ENCODE measurements at regions not wholly inside any gene's neighbourhood (a gene's known extent, or its start where the extent isn't known, plus 50 kb on each side); places are given as distances from the start of the nearest gene placed in this dataset.

GRCh38 chr16:85334718-85335583 lies 222.7 kb upstream of the CIBAR2 start:
- in situ Hi-C loops (cut with HindIII; ENCODE audit: low sequenced_read_pairs): loop anchor here (5.0 kb wide), 2 partner anchors 52 to 83 kb away; no protein-coding TSS in a partner anchor

DNA sequence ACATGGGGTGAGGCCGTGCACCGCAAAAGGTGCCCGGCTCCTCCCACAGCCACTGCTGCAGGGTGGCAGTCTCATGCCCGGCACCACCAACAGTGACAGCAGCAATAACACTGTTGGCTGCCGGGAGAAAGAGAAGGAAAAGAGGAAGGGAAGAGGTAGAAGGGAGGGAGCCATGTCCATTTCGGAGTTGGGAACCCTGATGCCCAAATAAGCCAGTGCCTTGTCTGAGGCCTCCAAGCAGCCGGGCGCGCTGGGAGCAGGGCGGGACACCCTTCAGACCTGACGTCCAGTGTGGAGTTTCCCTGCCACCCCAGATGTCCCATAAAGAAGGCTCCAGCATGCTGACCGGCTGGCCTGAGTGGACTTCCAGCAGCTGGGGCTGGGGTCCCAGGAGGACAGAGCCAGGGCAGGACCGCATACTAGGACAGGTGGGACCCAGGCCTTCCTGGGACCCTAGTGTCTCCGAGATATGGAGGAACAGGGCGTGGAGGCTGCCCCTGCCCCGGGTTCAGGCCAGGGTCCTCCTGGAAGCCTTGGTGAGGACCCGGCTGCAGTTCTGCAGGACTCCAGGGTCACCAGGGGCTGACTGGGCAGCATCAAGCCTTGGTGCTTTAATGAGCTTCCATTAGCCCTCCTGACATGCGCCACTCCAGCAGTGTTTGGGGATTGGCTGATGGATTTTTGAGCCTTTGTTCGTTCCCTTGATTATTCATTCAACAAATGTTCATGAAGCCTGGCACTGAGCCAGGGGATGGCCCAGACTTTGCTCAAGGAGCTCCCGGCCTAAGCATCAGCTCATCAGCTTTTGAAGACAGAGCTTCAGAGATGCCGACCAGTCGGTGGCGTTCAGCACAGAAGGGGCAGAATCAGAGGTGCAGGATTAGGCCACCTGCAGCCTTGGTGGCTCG lies 223.6 kb upstream of the CIBAR2 start:
- in situ Hi-C loops (cut with HindIII; ENCODE audit: low sequenced_read_pairs): no loop called here

- in situ Hi-C loops (cut with HindIII; ENCODE audit: low sequenced_read_pairs): no loop called here
These were observed 225.8 kb upstream of the CIBAR2 start for GRCh38 chr16:85337910-85338637.

DNA sequence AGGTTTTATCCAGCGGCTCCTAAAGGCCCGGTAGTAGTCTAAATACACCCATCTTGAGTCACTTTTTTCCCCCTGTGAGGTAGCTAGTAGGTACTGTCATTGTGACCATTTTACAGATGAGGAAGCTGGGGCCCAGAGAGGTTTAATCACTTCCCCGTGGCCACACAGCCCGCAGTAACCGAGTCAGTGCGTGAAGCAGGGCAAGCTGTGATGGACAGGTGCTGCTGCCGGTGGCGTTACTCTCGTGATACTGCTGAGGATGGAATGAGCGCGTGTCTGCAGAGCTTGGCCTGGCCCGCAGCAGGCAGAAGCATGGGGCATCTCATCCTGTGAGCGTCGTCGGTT lies 226.3 kb upstream of the CIBAR2 start:
- in situ Hi-C loops (cut with HindIII; ENCODE audit: low sequenced_read_pairs): no loop called here

GRCh38 chr16:85338989-85339685 lies 226.9 kb upstream of the CIBAR2 start:
- in situ Hi-C loops (cut with HindIII; ENCODE audit: low sequenced_read_pairs): no loop called here

DNA sequence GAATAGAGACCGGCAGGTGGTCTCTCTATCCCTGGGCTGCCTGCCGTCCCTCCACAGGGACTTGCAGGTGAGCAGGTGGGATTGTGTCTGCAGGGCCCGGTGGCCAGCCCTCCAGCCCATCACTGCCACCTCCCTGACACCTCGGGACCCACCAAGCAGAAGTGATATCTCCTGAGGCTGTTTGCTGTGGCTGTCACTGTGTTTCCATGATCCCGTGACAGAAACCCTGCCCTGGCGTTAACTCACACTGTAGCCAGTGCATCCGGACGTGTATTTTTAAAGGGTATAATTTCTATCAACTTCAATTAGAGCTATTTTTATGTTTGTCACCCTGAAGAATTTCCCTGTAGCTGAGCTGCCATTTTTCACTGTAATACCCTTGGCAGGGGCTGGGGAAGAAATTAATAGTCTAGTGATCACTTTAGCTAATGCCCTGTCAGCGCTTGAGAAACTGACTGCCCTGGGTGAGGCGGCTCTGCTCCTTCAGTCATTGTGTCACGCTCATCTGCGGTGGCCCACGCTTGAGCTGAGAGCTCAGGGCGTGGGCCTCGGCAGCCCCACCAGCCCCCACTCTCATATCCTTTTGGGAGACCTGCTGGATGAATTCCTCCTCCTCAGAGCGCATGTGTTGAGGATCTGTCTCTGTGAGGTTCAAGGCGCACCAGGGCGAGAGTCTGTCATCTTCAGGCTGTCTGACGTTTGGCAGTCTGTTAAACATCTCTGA lies 229.9 kb upstream of the CIBAR2 start:
- in situ Hi-C loops (cut with HindIII; ENCODE audit: low sequenced_read_pairs): no loop called here

DNA sequence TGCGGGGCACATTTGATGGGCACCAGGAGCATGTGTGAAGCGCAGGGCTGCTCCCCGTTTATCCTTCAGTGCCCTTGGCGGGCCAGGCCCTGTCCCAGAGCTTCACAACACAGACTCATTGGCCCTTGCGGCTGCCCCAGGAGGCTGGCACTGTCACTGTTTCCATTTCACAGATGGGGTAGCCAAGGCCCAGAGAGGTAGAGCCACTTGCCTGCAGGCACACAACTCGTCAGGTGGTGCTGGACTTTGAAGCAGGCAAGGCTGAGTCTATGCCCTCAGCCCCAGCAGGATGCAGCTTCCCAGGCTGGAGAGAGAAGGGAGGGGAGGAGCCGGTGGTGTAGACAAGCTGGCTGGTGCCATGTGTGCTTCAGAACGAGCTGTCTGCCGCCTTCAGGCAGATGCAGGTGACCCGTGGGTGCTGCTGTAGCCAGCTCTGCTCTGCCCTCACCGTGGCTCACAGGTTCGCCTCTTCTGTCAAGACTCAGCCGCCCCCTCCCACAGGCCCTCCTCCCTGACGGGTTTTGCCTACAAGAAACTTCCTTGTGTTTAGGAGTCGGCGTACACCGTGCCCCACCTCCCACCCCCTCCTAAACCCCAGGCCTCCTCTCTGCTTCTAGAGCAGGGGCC lies 232.3 kb upstream of the CIBAR2 start:
- in situ Hi-C loops (cut with HindIII; ENCODE audit: low sequenced_read_pairs): no loop called here

GRCh38 chr16:85345129-85345639 lies 232.9 kb upstream of the CIBAR2 start:
- in situ Hi-C loops (cut with HindIII; ENCODE audit: low sequenced_read_pairs): no loop called here

GRCh38 chr16:85346404-85347212 lies 234.3 kb upstream of the CIBAR2 start:
- in situ Hi-C loops (cut with HindIII; ENCODE audit: low sequenced_read_pairs): no loop called here

DNA sequence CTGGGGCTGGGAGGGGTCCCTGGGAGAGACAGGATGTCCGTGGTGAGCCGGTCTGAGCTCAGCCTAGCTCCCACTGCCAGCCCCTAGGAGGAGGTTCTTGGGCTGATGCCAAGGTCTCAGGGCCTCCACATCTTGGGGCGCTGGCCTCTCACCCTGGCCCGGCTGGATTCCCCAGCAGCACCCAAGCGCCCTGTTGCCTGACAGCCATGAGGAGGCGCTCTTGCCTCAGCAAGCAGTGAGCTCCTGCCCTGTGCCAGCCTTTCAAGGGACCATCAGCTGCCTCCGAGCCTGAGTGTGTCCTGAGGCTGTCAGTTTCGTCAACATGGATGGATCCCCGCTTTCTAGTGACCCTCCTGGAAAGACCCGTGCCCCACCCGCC lies 234.9 kb upstream of the CIBAR2 start:
- in situ Hi-C loops (cut with HindIII; ENCODE audit: low sequenced_read_pairs): no loop called here

GRCh38 chr16:85348065-85348840 lies 236.0 kb upstream of the CIBAR2 start:
- in situ Hi-C loops (cut with HindIII; ENCODE audit: low sequenced_read_pairs): no loop called here

DNA sequence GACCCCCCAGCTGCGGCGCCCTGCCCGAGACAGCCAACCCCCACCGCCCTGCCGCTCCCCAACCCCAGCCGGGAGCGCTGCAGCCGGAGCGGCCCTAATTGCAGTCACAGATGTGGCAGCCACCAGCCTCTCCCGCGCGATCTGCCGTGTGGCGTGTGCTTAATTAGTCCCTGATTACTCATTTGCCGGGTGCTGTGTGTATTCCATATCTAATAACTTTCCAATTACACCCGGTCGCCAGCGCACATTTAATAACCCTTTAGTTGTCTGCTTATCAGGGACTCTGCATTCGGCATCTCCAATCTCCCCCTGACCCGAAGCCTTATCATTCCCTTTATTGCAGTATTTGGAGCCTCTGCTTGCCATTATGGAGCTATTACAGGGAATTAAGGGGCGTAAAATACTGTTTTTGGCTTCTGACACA lies 236.7 kb upstream of the CIBAR2 start:
- in situ Hi-C loops (cut with HindIII; ENCODE audit: low sequenced_read_pairs): no loop called here

DNA sequence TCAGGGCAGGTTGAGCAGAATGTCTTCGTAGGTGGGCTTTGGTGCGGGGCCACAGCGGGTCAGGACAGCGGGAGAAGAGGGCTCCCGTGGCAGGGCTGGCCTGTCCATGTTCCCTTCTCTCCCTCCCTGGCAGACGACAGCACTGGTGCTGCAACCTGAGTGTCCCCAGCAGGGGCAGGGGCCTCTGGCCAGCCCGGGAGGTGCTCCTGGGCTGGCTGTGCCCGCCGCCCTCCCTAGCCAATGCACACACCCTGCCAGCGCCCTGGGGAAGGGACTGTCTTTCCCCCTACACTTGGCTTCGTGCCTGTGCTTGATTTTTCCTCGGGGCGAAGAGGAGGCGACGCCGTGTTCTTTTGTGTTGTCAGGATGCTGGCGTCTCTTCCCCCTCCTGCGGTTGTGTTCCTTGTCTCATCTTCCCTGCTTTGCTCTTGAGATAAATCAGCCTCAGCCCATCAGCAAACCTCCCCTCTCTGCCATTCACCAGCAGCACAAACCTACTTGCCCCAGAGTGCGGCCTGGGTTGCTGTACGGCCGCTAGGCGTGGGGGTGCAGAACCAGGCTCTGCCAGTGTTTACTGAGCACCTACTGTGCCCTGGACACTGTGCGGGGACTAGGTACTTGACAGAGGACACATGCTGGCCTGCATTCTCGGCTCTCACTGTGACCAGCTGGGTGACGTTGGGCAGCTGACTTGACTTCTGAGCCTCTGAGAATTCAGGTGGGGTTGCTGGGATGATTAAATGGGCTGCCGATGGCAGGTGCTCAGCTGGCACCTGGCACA lies 237.3 kb upstream of the CIBAR2 start:
- in situ Hi-C loops (cut with HindIII; ENCODE audit: low sequenced_read_pairs): no loop called here

DNA sequence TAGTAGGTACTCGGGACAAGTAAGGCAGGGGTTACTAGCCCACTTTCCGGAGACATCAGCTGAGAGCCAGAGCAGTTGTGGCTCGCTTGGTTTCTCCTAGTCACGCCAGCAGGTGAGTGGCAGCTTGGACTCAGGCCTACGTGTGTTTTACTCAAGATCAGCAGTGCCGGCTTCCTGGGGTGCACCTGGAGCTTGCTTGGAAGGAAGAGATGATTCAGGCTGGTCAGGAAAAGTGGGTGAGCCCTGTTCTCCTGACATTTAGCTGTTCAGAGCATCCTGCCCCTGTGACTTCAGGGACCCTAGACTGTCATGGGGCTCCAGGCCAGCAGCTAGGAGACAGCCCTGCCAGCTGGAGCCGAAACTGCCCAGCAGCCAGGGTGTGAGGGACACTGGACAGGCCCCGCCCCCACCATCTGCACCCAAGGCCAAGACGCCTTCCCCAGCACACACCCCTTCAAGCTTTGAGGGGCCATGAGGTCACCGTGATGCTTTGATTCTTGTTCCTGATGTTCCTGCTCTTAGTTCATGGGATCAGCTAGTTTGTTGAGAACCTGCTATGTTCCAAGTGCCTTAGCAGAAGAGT lies 238.0 kb upstream of the CIBAR2 start:
- in situ Hi-C loops (cut with HindIII; ENCODE audit: low sequenced_read_pairs): no loop called here

DNA sequence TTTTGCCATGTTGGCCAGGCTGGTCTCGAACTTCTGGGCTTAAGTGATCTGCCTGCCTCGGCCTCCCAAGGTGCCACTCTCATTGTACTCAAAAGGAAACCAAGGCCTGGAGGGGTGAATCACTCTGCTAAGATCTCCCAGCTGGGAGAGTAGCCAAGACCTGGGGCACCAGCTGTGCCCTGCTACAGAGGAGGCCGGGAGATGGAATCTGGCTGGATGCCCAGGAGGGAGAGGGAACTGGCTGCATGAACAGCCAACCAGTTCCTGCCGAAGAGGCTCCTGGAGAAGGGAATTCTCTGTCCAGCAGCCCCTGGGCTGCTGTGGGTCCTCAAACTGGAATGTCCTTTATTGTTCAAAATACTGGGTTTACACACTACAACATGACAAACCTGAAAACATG lies 238.7 kb upstream of the CIBAR2 start:
- in situ Hi-C loops (cut with HindIII; ENCODE audit: low sequenced_read_pairs): no loop called here

DNA sequence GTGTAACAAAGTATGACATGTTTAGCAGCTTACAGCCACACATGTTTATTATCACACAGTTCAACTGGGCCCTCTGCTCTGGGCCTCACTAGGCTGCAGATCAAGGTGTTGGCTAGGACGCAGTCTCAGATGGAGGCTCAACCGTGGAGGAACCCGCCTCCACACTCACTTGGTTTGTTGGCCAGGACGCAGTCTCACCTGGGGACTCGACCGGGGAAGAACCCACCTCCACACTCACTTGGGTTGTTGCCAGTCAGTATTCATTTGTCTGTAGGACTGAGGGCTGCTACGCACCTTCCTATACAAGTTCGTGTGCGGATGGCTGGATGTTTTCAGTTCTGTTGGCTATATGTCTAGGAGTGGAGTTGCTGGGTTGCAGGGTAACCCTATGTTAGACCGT lies 240.7 kb upstream of the CIBAR2 start:
- in situ Hi-C loops (cut with HindIII; ENCODE audit: low sequenced_read_pairs): no loop called here

All from endothelial cell of hepatic sinusoid (primary cell).